ENCODE measurements at regions not wholly inside any gene's neighbourhood (a gene's known extent, or its start where the extent isn't known, plus 50 kb on each side); places are given as distances from the start of the nearest gene placed in this dataset.

DNA sequence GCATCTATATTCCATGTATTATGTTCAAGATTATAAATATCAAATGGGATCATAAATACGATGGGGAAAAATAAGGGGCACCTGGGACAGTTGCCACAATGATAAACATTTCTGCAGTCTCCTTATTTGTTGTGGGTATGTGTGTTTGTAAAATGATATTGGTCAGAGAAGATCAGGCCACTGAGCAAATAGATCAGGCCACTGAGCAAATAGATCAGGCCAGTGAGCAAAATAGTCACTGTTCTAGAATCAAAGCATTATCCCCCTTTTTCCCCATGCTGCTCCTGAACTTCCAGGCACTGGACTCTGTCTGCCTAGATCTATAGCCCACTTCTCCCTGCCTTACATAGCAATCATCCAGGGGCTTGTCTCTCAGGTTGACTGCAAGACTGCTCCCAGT is 599.8 kb upstream of the USP24 start:
- no peak overlapping the region for H3K4me3 ChIP-seq (ENCODE audit: low read depth, low read length)
- no peak for TF ChIP-seq CTCF (IDR thresholded peaks at IDR 0.05; ENCODE audit: borderline replicate concordance, insufficient read depth, low read depth, low read length)

DNA sequence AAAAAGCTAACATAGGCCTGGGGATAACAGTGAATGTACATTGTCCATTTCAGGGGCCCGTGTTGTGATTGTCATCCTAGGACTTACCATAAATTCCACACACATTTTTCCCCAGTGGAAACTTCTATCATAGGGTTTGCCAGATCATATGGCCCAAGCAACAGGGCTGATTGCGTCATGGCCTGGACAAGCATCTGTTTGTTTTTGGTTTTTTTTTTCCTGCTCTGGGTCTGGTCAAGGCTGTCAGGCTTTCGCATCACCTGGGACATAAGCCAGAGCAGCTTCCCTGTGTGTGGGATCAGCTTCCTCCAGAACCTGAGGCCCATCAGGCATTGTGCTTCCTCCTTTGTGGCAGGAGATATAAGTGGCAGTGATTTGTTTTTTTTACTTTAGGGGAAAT is 598.5 kb upstream of the USP24 start:
- H3K4me3 ChIP-seq (ENCODE audit: low read depth, low read length) = no peak overlapping the region
- no peak for TF ChIP-seq CTCF (IDR thresholded peaks at IDR 0.05; ENCODE audit: borderline replicate concordance, insufficient read depth, low read depth, low read length)

DNA sequence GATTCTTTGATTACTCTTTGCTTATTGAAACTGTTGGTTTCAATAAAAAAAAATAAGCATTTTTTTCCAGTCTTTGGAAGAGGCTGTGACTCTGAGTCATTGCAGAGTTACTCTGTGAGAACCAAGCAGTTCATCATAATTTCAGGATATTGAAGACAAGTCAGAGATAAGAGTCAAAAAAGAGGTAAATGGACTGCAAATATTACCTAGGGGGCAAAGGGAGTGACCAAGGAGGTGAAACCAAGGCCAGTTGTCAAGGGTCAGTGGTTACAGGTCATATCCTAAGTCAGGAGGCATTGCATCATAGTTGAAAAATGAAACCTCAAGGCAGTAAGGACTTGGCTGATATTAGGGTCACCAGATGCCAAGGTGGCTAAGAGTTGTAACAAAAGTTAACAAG is 597.1 kb upstream of the USP24 start:
- TF ChIP-seq CTCF (IDR thresholded peaks at IDR 0.05; ENCODE audit: borderline replicate concordance, insufficient read depth, low read depth, low read length) = no peak
- H3K4me3 ChIP-seq (ENCODE audit: low read depth, low read length) = no peak overlapping the region

DNA sequence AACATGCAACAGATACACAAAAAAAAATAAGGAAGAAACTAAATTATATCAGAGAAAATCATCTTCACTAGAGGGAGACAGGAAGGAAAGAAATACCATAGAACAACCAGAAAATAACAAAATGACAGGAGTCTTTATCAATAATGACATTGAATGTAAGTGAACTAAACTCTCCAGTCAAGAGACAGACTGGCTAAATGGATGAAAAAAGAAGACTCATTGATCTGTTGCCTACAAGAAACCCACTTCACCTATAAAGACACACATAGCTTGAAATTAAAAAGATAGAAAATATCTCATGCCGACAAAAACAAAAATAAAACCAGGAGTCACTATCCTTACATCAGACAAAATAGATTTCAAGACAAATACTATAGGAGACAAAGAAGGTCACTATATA is 593.1 kb upstream of the USP24 start:
- no peak for TF ChIP-seq CTCF (IDR thresholded peaks at IDR 0.05; ENCODE audit: borderline replicate concordance, insufficient read depth, low read depth, low read length)
- H3K4me3 ChIP-seq (ENCODE audit: low read depth, low read length) = no peak overlapping the region

- TF ChIP-seq CTCF (IDR thresholded peaks at IDR 0.05; ENCODE audit: borderline replicate concordance, insufficient read depth, low read depth, low read length) = no peak
Measured at GRCh38 chr1:55803429-55803828, 588.3 kb upstream of the USP24 start.

GRCh38 chr1:55801481-55801880 is 586.3 kb upstream of the USP24 start:
- no peak overlapping the region for H3K4me3 ChIP-seq (ENCODE audit: low read depth, low read length)
- TF ChIP-seq CTCF (IDR thresholded peaks at IDR 0.05; ENCODE audit: borderline replicate concordance, insufficient read depth, low read depth, low read length) = no peak

More at GRCh38 chr1:55803429-55803828, 588.3 kb upstream of the USP24 start:
- H3K4me3 ChIP-seq (ENCODE audit: low read depth, low read length) = no peak overlapping the region

GRCh38 chr1:55800503-55800902 is 585.3 kb upstream of the USP24 start:
- no peak for TF ChIP-seq CTCF (IDR thresholded peaks at IDR 0.05; ENCODE audit: borderline replicate concordance, insufficient read depth, low read depth, low read length)
- no peak overlapping the region for H3K4me3 ChIP-seq (ENCODE audit: low read depth, low read length)

Measured in GM12875 (cell line).